DOHH2 (cell line): ENCODE measurements at regions not wholly inside any gene's neighbourhood (a gene's known extent, or its start where the extent isn't known, plus 50 kb on each side); places are given as distances from the start of the nearest gene placed in this dataset.

Experiments
- H3F3A ChIP-seq: fragments of 200-600 bp; sonication (generic), shearing (Covaris generic); 2 replicates; pipeline ENCODE4 v1.6.0; 2016; ENCODE audit warnings: antibody characterized with exemption, mild to moderate bottlenecking; ENCODE audit not compliant: control insufficient read depth, insufficient read depth
- H3K27ac ChIP-seq: fragments of 200-600 bp; sonication (generic); 2 replicates; pipeline ENCODE4 v1.5.1; 2014; ENCODE audit warnings: low read depth, mild to moderate bottlenecking, low read length, moderate library complexity
- H3K27me3 ChIP-seq: fragments of 200-600 bp; sonication (generic); 2 replicates; pipeline ENCODE4 v1.6.1; 2014; ENCODE audit warnings: mild to moderate bottlenecking, low read length, mixed read lengths; ENCODE audit not compliant: control insufficient read depth
- H3K36me3 ChIP-seq: fragments of 200-600 bp; sonication (generic); 2 replicates; pipeline ENCODE4 v1.6.1; 2014; ENCODE audit warnings: mild to moderate bottlenecking, low read length, moderate library complexity, mixed read lengths; ENCODE audit not compliant: control insufficient read depth
- H3K4me1 ChIP-seq: fragments of 200-600 bp; sonication (generic); 2 replicates; pipeline ENCODE4 v1.6.1; 2014; ENCODE audit warnings: mild to moderate bottlenecking, low read length, mixed read lengths; ENCODE audit not compliant: control insufficient read depth
- H3K4me2 ChIP-seq: fragments of 200-600 bp; sonication (generic); 2 replicates; pipeline ENCODE4 v1.6.0; 2014; ENCODE audit warnings: mild to moderate bottlenecking, low read length, moderate library complexity
- H3K4me3 ChIP-seq: fragments of 200-600 bp; sonication (generic); 2 replicates; pipeline ENCODE4 v1.5.1; 2014; ENCODE audit warnings: mild to moderate bottlenecking, low read length, mixed read lengths
- H3K79me2 ChIP-seq: fragments of 200-600 bp; sonication (generic); 2 replicates; pipeline ENCODE4 v1.6.1; 2014; ENCODE audit warnings: mild to moderate bottlenecking, low read length, mixed read lengths; ENCODE audit not compliant: control insufficient read depth
- H3K9me2 ChIP-seq: fragments of 200-600 bp; sonication (generic); replicated peaks from 2 replicates; pipeline ENCODE4 v1.6.1; 2014; ENCODE audit warnings: mild to moderate bottlenecking, low read length, mixed read lengths; ENCODE audit not compliant: control insufficient read depth
- H3K9me3 ChIP-seq: fragments of 200-600 bp; sonication (generic); 2 replicates; pipeline ENCODE4 v1.6.1; 2014; ENCODE audit warnings: antibody characterized with exemption, low read length, mixed read lengths; ENCODE audit not compliant: control insufficient read depth, insufficient read depth
- H4K20me1 ChIP-seq: fragments of 200-600 bp; sonication (generic); 2 replicates; pipeline ENCODE4 v1.6.0; 2014; ENCODE audit warnings: low read depth, mild to moderate bottlenecking, antibody characterized with exemption, low read length, moderate library complexity; ENCODE audit not compliant: control insufficient read depth, insufficient read depth
- CTCF ChIP-seq: fragments of 200-600 bp; sonication (generic); IDR thresholded peaks from one replicate; pipeline ENCODE4 v1.5.1; 2014; ENCODE audit warnings: antibody characterized with exemption, mild to moderate bottlenecking, low read depth, low read length; ENCODE audit not compliant: poor library complexity, severe bottlenecking
- EZH2phosphoT487 ChIP-seq: fragments of 200-600 bp; sonication (generic); IDR thresholded peaks from 2 replicates; pipeline ENCODE4 v1.6.1; 2017; ENCODE audit warnings: borderline replicate concordance, mild to moderate bottlenecking, antibody characterized with exemption, low read length, moderate library complexity, mixed read lengths

- TF ChIP-seq EZH2phosphoT487 (no peak), CTCF (no peak)
- H4K20me1 ChIP-seq = no peaks in the 10 kb centered on the region
- H3K27me3 ChIP-seq = no peaks in the 10 kb centered on the region
- H3K4me3 ChIP-seq = no peak overlapping the region
- no peaks in the 10 kb centered on the region for H3F3A ChIP-seq
- no peaks in the 10 kb centered on the region for H3K36me3 ChIP-seq
- H3K4me1 ChIP-seq = no peaks in the 10 kb centered on the region
- H3K27ac ChIP-seq = no peak overlapping the region
- no peak overlapping the region for H3K4me2 ChIP-seq
- H3K9me2 ChIP-seq = no peaks in the 10 kb centered on the region
- peaks cover 7% of the 10 kb centered on the region; the same call in 1 of the 2 replicates for H3K9me3 ChIP-seq
- no peaks in the 10 kb centered on the region for H3K79me2 ChIP-seq
Measured at GRCh38 chr2:183389546-183390080, 265.4 kb downstream of the NUP35 start.

GRCh38 chr2:183390109-183390508 is 265.9 kb downstream of the NUP35 start:
- Histone ChIP-seq H3K27ac (no peak overlapping the region), H3K4me3 (no peak overlapping the region), H3K4me2 (no peak overlapping the region)

GRCh38 chr2:183404392-183404791 is 280.1 kb downstream of the NUP35 start:
- no peaks in the 10 kb centered on the region for H3K36me3 ChIP-seq
- no peaks in the 10 kb centered on the region for H4K20me1 ChIP-seq
- H3K79me2 ChIP-seq = no peaks in the 10 kb centered on the region
- TF ChIP-seq CTCF (no peak), EZH2phosphoT487 (no peak)
- H3K9me2 ChIP-seq = no peaks in the 10 kb centered on the region
- H3K4me3 ChIP-seq = no peak overlapping the region
- no peaks in the 10 kb centered on the region for H3K27me3 ChIP-seq
- H3K4me1 ChIP-seq = no peaks in the 10 kb centered on the region
- H3K27ac ChIP-seq = no peak overlapping the region
- H3K4me2 ChIP-seq = no peak overlapping the region
- no peaks in the 10 kb centered on the region for H3K9me3 ChIP-seq
- H3F3A ChIP-seq = no peaks in the 10 kb centered on the region

More at GRCh38 chr2:183390109-183390508, 265.9 kb downstream of the NUP35 start:
- H3K79me2 ChIP-seq = no peaks in the 10 kb centered on the region
- no peaks in the 10 kb centered on the region for H3K27me3 ChIP-seq
- no peaks in the 10 kb centered on the region for H3K36me3 ChIP-seq
- H3K4me1 ChIP-seq = no peaks in the 10 kb centered on the region
- H3K9me3 ChIP-seq = peaks cover 7% of the 10 kb centered on the region; the same call in 1 of the 2 replicates
- no peak for TF ChIP-seq EZH2phosphoT487
- TF ChIP-seq CTCF = no peak
- H3F3A ChIP-seq = no peaks in the 10 kb centered on the region
- H4K20me1 ChIP-seq = no peaks in the 10 kb centered on the region
- no peaks in the 10 kb centered on the region for H3K9me2 ChIP-seq

GRCh38 chr2:183408562-183408961 is 284.3 kb downstream of the NUP35 start:
- H3K9me3 ChIP-seq = no peaks in the 10 kb centered on the region
- H3K4me3 ChIP-seq = no peak overlapping the region
- H3K36me3 ChIP-seq = no peaks in the 10 kb centered on the region
- H4K20me1 ChIP-seq = no peaks in the 10 kb centered on the region
- no peaks in the 10 kb centered on the region for H3K9me2 ChIP-seq
- no peak overlapping the region for H3K4me2 ChIP-seq
- TF ChIP-seq CTCF (no peak), EZH2phosphoT487 (no peak)
- H3K27ac ChIP-seq = no peak overlapping the region
- H3K27me3 ChIP-seq = no peaks in the 10 kb centered on the region
- H3K4me1 ChIP-seq = no peaks in the 10 kb centered on the region
- H3K79me2 ChIP-seq = no peaks in the 10 kb centered on the region
- H3F3A ChIP-seq = no peaks in the 10 kb centered on the region
